Hematopoietic multipotent progenitor cell (in vitro differentiated cells): ENCODE measurements at regions not wholly inside any gene's neighbourhood (a gene's known extent, or its start where the extent isn't known, plus 50 kb on each side); places are given as distances from the start of the nearest gene placed in this dataset.
"Not testable (repeated sequence)": the region's sequence is repeated elsewhere in the genome, so short reads cannot be mapped to it uniquely, and the experiment has no call there.

Source experiments
- DNase-seq, 3 donors: peaks; one replicate each; pipeline ENCODE4 v3.0.0-alpha.2; 2011 to 2015; ENCODE audit warnings: low read depth in 2 of 3, low spot score in 2 of 3

DNA sequence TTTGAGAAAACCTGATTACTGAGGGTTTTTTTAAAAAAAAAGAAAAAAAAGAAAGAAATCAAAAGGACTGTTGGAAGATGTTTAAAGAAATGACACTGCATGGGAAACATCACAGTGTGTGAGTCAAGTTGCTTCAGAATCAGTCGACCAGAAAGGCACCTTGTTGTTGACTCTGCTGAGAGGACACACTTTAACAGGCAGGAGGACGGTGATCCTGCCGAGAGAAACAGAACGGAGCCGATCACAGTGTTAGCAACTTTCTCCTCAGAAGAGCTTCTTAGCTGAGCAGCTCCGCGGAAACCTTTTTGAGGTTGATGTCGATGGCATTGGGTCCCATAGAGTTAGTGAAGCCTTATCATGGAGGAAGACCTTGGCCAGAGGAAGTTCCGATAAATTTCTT lies 538.7 kb downstream of the RBFOX1 start:
- no peak for DNase-seq

DNA sequence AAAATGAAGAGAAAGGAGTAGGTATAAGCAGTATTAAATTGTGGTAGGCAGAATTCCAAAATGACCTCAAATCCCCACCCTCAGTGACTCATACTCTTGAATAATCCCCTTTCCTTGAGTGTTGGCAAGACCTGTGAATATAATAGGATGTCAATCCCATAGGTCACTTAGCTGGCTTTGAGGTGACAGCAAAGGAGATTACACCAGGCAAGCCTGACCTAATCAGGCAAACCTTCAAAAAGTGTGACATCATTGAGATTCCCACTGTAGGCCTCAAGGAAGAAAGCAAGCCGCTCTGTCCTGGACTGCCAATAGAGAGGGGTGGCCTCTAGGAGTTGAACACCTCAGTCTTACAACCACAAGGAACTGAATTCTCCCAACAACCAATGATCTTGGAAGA lies 535.2 kb downstream of the RBFOX1 start:
- DNase-seq, result no peak

GRCh38 chr16:7866144-7866543 lies 533.5 kb downstream of the RBFOX1 start:
- DNase-seq, result no peak

DNA sequence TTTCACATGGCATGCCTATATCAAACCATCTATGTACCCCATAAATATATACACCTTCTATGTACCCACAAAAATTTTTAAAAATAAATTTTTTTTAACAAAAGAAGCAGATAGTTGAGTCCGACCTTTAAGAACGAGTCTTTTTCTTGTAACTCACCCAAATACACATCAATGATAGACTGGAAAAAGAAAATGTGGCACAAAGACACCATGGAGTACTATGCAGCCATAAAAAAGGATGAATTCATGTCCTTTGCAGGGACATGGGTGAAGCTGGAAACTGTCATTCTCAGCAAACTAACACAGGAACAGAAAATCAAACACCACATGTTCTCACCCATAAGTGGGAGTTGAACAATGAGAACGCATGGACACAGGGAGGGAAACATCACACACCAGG lies 532.7 kb downstream of the RBFOX1 start:
- not testable (repeated sequence) for DNase-seq

DNA sequence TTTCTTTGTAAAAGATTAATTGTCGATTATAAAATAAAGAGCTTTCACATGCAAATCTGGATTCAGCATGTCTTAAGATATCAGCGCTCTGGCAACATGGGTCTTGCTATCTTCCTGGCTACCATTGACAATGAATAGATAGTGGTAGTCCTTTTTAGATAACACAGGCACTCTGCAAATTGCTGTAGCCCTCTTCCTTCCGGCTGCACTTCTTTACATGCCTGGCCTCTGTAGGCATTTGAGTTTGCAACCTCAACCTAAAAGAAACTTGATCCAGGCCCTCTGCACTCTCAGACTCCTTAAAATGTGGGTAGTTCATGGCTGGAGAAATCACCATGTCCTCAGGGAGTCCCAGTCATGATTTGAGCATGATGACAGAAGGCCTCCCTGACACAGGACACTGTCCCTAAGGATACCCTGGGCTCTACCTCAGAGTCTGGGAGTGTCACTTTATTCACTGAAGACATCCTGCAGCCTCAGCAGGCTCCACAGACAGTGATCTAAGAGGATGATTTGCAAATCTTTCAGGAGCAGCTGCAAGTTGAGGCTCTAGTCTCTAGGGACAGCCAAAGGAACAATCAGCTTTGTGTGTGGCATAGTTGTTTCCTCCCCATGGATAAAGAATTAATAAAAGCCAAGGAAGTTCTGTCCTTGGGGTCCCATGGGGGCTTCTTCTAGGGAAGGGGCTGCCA lies 529.4 kb downstream of the RBFOX1 start:
- DNase-seq, result no peak

- no peak for DNase-seq
These were observed 520.6 kb downstream of the RBFOX1 start for GRCh38 chr16:7853197-7853596.

DNA sequence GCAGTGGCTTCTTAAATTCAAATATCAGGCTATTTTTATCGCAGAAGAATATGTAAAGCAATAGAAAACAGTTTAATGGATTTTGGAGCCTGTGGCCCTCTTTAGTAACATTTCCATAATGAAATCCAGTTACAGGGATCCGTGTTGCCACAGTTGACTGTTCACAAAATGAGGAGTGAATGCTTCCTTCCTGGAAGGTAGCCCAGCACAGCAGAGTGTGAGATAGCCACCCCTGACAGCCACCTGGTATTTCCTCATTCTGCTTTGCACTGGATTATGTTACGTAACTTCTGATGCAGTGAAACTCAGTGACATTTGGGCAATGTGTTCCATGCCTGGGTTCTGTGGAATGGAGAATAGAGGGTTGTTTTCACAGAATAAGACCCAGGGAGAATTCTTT lies 517.2 kb downstream of the RBFOX1 start:
- no peak for DNase-seq

GRCh38 chr16:7843261-7843660 lies 510.6 kb downstream of the RBFOX1 start:
- no peak for DNase-seq

GRCh38 chr16:7839568-7839967 lies 506.9 kb downstream of the RBFOX1 start:
- no peak for DNase-seq

DNA sequence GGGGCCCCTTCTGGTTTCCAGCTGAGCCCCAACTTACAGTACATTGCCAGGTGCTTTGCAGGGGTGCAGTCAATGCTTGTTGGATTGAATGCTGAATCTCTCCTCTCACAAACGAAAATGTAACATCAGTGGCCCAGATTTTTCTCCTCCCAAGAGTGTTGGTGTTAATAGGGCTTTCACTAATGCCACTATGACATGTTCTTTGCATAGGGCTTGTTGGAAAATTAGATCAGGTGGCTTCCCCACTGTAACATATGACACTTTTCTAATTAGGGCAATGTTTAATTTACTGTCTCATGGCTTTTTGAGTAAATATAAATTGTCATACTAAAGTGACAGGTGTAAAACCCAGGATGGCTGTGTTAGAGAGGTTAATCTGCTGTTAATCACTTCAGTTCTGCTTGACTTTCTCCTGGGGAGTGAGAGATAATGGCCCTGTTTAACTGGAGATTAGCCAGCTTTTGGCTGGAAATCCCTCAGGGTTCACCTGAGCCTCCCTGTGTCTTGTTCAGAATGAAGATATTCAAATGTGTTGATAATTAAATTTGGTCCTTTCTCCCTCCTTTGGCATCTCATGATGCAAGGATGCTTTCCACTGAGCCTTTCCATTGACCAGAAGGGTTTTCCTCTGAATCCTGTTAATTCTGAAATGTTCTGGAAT lies 502.3 kb downstream of the RBFOX1 start:
- DNase-seq, result no peak

DNA sequence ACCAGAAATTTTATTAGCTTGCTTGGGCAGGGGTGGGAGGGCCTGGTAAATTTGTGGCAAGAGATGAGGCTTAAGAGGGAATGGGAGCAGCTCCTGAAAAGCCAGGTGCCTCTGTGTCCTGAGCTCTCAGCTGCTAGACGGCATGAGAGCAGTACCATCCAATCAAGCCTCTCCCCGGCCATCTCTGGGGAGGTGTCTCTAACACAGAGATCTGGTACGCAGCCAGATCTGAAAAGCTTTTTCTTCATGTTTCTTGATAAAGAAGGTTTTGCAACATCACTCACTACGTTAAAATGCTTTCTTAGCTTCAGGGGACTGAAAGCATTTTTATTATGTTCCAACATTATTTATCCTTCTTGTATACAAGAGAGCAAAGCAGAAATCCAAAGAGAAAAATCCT lies 488.2 kb downstream of the RBFOX1 start:
- no peak for DNase-seq

GRCh38 chr16:7805686-7806396 lies 473.2 kb downstream of the RBFOX1 start:
- no peak for DNase-seq

DNA sequence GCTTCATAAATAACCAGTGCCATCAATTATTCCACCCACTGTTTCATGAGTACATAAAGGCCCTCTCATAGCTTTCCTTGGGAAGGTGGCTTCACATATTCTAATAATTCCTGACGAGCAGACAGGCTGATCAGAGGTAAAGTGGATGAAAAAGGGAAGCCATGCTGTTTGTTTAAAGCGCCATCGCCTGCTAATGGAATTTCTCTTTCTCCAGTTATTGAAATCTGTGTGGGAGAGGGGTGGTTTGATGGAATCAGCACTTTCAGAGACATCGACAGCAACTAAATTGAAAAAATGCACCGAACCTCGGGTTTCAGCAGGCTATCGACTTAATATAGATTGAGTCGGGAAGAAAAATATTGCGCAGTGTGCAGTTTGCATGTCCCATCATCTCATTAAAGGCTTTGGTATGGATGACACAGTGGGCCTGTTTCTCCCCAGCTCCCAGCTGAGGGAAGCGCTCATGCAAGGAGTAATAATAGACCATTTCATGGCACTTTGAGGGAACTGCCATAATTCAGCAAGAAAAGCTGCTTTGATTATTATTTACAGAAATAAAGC lies 472.1 kb downstream of the RBFOX1 start:
- no peak for DNase-seq

- DNase-seq, result no peak
These were observed 459.7 kb downstream of the RBFOX1 start for GRCh38 chr16:7792346-7792745.

DNA sequence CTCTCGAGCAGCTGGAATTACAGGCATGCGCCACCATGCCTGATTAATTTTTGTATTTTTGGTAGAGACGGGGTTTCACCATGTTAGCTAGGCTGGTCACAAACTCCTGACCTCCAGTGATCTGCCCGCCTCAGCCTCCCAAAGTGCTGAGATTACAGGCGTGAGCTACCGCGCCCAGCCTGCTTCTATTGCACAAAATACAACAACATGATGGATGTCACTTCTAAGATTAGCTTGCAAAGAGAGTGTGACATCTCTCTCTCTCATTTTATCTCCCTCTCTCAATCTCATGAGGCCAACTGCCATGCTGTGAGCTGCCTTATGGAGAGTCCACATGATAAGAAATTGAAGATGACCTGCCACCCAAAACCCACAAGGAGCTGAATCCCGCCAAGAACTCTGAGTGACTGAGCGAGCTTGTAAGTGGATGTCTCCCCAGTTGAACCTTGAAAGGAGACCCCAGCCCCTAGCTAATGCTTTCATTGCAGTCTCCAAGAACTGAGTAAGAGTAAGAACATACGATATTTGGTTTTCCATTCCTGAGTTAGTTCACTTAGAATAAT lies 458.5 kb downstream of the RBFOX1 start:
- DNase-seq, result no peak

DNA sequence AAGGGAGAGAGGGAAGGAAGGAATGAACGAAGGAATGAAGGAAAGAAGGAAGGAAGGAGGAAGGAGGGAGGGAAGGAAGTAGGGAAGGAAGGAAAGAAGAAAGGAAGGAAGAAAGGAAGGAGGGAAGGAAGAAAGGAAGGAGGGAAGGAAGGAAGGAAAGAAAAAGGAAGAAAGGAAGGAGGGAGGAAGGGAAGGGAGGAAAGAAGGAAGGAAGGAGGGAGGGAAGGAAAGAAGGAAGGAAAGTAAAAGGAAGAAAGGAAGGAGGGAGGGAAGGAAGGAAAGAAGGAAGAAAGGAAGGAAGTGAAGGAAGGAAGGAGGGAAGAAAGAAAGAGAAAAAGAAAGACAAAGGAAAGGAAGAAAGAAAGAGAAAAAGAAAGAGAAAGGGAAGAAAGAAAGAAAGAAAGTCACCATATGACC lies 442.4 kb downstream of the RBFOX1 start:
- no peak for DNase-seq

DNA sequence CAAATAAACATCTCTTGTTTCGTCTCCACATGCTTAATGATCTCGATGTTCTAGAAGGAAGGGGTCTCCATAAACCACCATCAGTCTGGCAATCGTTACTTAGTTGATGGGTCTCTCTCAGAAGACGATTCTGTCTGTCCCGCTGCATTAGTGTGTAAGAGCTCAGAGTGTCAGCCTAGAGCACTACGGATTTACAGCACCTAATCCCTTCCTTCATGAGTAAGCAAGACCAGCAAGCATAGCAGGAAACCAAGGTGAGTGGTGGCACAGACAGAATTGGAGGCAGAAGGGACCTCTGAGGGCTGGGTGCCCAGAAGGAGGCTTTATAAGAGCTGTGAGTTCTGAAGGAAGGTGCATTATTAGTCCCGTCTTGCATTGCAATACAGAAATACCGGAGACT lies 440.1 kb downstream of the RBFOX1 start:
- no peak for DNase-seq

GRCh38 chr16:7769091-7769490 lies 436.4 kb downstream of the RBFOX1 start:
- not testable (repeated sequence) for DNase-seq

DNA sequence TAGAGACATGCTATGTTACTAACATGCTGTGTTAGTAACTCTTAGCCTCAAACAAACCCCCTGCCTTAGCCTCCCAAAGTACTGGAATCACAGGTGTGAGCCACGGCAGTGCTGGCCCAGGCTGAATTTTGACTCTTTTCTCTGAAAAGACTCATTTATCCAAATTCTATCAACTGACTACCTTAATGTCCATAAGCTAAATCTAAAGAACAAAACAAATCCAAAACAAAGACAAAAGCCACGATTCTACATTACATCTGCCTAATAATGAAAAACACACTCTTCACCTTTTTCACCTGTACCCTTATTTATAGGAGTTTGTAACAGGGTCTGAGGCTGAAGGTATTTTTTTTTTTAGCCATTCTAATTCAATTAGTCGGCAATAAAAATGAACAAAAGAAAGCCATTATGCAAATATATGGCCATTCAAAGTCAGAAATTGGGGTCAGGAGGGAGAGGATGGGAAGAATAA lies 432.5 kb downstream of the RBFOX1 start:
- DNase-seq, result no peak

- DNase-seq, result no peak
These were observed 430.5 kb downstream of the RBFOX1 start for GRCh38 chr16:7763111-7763510.
